Activated T-cell treated with anti-CD3 and anti-CD28 coated beads, Interleukin-2, amount 50 U/mL, for 4 hours (primary cell): ENCODE measurements at regions not wholly inside any gene's neighbourhood (a gene's known extent, or its start where the extent isn't known, plus 50 kb on each side); places are given as distances from the start of the nearest gene placed in this dataset.
A peak's percentile ranks its signal among the peaks of the same experiment; 100 is the strongest.

ENCODE experiments used
- ATAC-seq, 2 donors: fragments of 200-7000 bp; cut with Tn5 transposase; one replicate each; pipeline ENCODE4 v1.10.0; 2021
- DNase-seq: peaks from one replicate; pipeline ENCODE4 v3.0.0-alpha.2; 2020
- H3K27me3 Mint-ChIP-seq: one replicate; pipeline ENCODE4 v1.8.0; 2021; ENCODE audit warnings: low read depth, mixed read lengths
- H3K36me3 Mint-ChIP-seq: one replicate; pipeline ENCODE4 v1.8.0; 2022; ENCODE audit warnings: mixed read lengths; ENCODE audit not compliant: insufficient read depth
- H3K4me1 Mint-ChIP-seq: one replicate; pipeline ENCODE4 v1.8.0; 2021; ENCODE audit warnings: low read depth, mixed read lengths
- H3K4me3 Mint-ChIP-seq: one replicate; pipeline ENCODE4 v1.8.0; 2021; ENCODE audit warnings: mild to moderate bottlenecking, moderate library complexity, mixed read lengths
- H3K9me3 Mint-ChIP-seq: one replicate; pipeline ENCODE4 v1.8.0; 2021; ENCODE audit warnings: mixed read lengths

DNA sequence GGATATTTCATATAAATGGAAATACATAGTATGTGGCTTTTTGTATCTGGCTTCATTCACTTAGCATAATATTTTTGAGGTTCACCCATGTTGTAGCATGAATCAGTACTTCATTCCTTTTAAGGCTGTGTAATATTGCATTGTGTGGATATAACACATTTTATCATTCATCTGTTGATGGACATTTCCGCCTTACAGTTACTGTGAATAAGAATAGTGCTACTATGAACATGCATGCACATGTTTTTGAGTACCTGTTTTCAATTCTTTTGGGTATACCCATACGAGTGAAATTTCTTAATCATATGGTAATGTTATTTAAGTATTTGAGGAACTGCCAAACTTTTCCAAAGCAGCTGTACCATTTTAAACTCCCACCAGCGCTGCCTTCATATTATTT is 539.6 kb upstream of the DIPK2B start:
- no peak overlapping the region for H3K4me3 Mint-ChIP-seq
- peaks cover 2% of the 10 kb centered on the region for H3K4me1 Mint-ChIP-seq
- DNase-seq (no peak), ATAC-seq (no peak)
- H3K9me3 Mint-ChIP-seq = no peaks in the 10 kb centered on the region
- H3K27me3 Mint-ChIP-seq = no peaks in the 10 kb centered on the region
- peaks cover 5% of the 10 kb centered on the region for H3K36me3 Mint-ChIP-seq

DNA sequence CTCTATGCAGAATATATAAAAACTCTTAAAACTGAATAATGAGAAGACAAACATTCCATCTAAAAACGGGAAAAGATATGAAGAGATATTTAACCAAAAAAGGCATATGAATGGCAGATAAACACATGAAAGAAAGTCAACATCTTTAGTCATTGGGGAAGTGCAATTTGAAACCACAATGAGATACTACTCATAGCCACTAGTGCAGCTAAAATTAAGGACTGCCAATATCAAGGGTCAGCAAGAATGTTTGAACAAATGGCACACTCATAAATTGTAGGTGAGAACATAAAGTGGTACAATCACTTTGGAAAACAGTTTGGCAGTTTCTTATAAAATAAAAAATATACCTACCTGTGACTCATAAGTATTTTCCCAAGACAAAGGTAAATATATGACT is 534.9 kb upstream of the DIPK2B start:
- DNase-seq (no peak), ATAC-seq (no peak)
- no peak overlapping the region for H3K4me3 Mint-ChIP-seq
- H3K9me3 Mint-ChIP-seq = no peaks in the 10 kb centered on the region
- H3K27me3 Mint-ChIP-seq = no peaks in the 10 kb centered on the region
- H3K36me3 Mint-ChIP-seq = no peaks in the 10 kb centered on the region
- H3K4me1 Mint-ChIP-seq = no peaks in the 10 kb centered on the region

DNA sequence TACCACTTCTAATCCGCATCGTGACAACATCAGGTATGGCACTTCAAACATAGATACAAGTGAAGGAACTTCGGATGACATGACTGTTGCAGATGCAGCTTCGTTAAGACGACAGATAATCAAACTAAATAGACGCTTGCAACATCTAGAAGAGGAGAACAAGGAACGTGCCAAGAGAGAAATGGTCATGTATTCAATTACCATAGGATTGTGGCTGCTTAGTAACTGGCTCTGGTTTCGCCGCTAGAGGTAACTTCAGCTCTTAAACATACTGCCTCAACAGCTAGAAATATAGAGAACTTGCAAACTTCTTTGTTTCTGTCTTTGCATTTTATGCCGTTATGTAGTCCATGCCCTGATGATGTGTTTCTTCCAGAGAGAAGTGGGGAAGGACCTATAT is 530.8 kb upstream of the DIPK2B start:
- DNase-seq (no peak), ATAC-seq (no peak)
- no peaks in the 10 kb centered on the region for H3K27me3 Mint-ChIP-seq
- H3K4me3 Mint-ChIP-seq = no peak overlapping the region
- H3K9me3 Mint-ChIP-seq = no peaks in the 10 kb centered on the region
- H3K36me3 Mint-ChIP-seq = no peaks in the 10 kb centered on the region
- H3K4me1 Mint-ChIP-seq = no peaks in the 10 kb centered on the region

DNA sequence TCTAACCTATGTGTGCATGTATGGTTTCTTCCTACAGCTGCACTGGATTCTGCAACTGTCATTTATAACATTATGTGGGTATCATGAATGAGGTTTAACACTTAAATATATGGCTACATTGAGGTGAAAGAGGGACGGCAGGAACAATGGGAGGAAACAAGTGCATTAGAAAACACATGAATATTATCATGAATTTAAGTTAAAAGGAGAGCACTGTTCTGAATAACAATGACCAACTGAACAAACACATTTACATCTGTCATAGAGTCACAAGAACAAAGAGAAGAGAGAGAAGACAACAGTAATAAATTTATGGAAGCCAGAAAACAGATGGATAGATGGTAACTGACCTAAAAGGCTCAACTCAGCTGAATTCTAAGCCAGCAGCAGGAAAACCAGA is 527.1 kb upstream of the DIPK2B start:
- H3K9me3 Mint-ChIP-seq = no peaks in the 10 kb centered on the region
- ATAC-seq (no peak), DNase-seq (no peak)
- no peaks in the 10 kb centered on the region for H3K27me3 Mint-ChIP-seq
- no peak overlapping the region for H3K4me3 Mint-ChIP-seq
- no peaks in the 10 kb centered on the region for H3K4me1 Mint-ChIP-seq
- H3K36me3 Mint-ChIP-seq = no peaks in the 10 kb centered on the region

DNA sequence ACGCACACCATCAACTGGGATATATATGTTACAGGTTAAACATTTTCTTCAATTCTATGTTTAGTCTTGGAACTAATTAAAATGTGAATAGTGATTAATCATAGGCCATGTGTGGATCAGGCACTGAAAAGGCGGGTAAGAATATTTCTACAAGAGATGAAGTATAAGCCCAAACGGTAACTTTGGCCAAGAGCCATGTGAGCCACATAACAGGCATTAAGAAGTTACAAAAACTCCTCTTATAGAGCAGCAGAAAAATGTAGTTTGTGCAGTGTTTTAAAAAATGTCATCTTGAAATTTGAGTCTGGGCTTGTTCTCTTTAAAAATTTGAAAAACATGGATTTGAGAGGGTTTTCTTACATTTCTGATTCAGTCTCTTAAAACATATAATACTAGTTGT is 521.8 kb upstream of the DIPK2B start:
- Mint-ChIP-seq H3K4me1 (peaks cover 10% of the 10 kb centered on the region), H3K4me3 (no peak overlapping the region), H3K27me3 (no peaks in the 10 kb centered on the region), H3K36me3 (no peaks in the 10 kb centered on the region), H3K9me3 (no peaks in the 10 kb centered on the region)
- no peak for DNase-seq
- ATAC-seq = no peak

DNA sequence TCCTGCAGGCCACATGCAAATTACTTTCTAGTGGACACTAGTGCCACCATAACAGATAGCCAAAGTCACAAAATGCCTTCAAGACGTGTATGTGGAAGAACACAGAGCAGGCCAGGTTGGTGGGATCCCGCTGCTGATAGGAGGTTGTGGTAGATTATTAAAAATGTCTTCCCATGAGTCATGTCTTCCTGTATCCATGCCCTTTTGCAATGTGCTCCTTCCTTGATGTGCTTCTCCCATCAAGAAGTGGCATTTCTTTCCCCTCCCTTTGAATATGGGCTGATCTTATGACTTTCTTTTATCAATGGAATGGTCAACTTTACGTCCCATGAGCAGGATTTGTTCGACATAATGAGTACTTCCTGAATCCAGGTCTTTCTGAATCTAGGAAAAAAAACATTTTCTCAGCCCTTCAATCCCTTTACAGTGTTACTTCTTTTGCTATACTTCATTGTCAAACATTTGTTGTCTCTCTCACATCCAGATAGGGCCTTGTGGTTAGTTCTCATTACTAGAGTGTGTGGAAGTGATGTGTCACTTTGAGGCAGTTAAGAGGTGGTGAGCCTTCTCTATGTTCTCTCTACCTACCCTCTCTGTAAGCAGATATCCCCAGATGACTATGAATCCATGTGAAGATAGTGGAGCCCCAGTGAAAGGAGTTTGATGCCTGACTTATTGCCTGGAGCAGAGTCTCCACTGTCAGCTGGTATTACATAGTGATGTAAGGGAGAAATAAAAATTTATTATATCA is 519.2 kb upstream of the DIPK2B start:
- H3K4me1 Mint-ChIP-seq = peaks cover 25% of the 10 kb centered on the region
- H3K4me3 Mint-ChIP-seq = no peak overlapping the region
- no peaks in the 10 kb centered on the region for H3K9me3 Mint-ChIP-seq
- ATAC-seq (peak; percentile 92 to 99), DNase-seq (no peak)
- H3K36me3 Mint-ChIP-seq = no peaks in the 10 kb centered on the region
- no peaks in the 10 kb centered on the region for H3K27me3 Mint-ChIP-seq

DNA sequence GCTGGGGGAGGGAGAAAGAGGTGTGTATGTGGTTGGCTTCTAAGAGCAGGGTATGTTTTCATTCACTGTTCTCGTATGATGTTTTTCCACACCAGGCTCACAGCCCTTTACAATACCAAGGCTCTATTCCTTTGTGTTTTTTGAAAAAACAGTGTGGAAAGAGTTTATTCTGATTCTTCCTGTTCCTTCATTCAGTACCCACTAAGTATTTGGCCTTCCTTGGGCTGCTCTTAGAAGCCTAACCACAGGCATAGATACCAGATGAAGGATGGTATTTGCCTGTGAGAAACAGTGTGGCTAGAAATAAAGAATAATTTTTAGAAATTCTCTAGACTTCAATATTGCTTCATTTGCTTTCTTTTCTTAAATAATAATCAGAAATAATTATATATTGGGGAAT is 518.0 kb upstream of the DIPK2B start:
- H3K4me3 Mint-ChIP-seq = no peak overlapping the region
- ATAC-seq = no peak
- no peak for DNase-seq
- H3K27me3 Mint-ChIP-seq = no peaks in the 10 kb centered on the region
- H3K9me3 Mint-ChIP-seq = no peaks in the 10 kb centered on the region
- peaks cover 35% of the 10 kb centered on the region for H3K4me1 Mint-ChIP-seq
- no peaks in the 10 kb centered on the region for H3K36me3 Mint-ChIP-seq

- Mint-ChIP-seq H3K36me3 (no peaks in the 10 kb centered on the region), H3K27me3 (no peaks in the 10 kb centered on the region), H3K9me3 (no peaks in the 10 kb centered on the region), H3K4me3 (no peak overlapping the region), H3K4me1 (peaks cover 40% of the 10 kb centered on the region)
- DNase-seq (no peak), ATAC-seq (no peak)
These were observed 516.1 kb upstream of the DIPK2B start for GRCh38 chrX:45716750-45717149.

DNA sequence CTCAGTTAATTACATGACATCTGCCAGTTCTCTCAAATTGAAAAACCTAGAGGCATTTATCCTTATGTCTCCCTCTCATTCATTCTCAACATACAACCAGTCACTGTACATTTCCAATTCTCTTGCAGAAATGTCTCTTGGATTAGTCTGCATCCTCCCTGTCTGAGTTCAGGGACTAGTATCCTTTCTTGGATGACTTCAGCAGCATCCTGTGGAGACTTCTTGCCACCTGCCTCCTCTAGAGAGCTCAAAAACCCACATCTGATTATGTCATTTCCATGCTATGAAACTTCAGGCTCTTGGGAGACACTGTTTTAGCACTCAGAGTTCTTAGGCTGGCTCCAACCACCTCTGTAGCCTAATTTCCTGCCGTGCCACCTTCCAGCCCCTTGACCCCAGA is 515.1 kb upstream of the DIPK2B start:
- H3K4me3 Mint-ChIP-seq = peak overlapping the region; percentile 5
- no peaks in the 10 kb centered on the region for H3K36me3 Mint-ChIP-seq
- H3K4me1 Mint-ChIP-seq = peaks cover 50% of the 10 kb centered on the region
- no peak for DNase-seq
- H3K27me3 Mint-ChIP-seq = no peaks in the 10 kb centered on the region
- H3K9me3 Mint-ChIP-seq = no peaks in the 10 kb centered on the region
- ATAC-seq = no peak

DNA sequence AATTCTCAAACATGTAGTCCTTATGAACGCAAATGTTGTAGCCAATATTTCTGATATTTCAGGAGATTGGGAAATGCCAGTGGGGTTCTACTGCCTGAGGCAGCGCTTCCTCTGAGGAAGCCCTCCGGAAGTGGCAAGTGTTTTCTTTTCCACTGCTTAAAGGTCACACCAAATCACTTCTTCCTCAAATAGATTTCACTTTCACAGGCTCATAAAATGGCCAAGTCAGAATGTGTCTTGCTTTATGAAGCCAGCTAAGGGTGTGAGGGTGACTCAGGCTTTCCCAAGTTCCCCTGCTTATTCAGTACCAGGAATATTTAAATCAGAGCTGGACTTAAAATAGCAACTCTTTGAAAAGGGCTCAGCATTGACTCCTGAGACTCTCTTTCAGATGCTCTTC is 514.2 kb upstream of the DIPK2B start:
- H3K27me3 Mint-ChIP-seq = no peaks in the 10 kb centered on the region
- peaks cover 53% of the 10 kb centered on the region for H3K4me1 Mint-ChIP-seq
- DNase-seq (peak; percentile 4), ATAC-seq (no peak)
- no peaks in the 10 kb centered on the region for H3K9me3 Mint-ChIP-seq
- no peak overlapping the region for H3K4me3 Mint-ChIP-seq
- H3K36me3 Mint-ChIP-seq = no peaks in the 10 kb centered on the region

DNA sequence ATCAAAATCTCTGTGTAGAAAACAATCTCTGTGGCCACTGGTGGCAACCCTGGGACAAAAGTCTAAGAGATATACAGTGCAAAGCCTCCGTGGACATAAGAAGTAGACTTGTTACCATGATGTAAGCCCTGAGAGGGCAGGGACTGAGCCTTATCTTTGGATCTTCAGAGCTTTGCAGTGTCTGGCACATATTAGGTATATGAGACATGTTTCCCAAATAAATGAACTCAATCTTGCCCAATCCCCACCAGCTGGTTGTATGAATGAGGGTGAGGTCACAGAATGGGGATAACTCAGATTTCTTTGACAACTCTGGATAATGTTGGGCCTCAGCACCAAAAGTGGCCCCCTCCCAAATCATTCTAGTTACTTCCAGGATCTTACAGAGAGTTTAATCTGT is 511.4 kb upstream of the DIPK2B start:
- no peak for DNase-seq

DNA sequence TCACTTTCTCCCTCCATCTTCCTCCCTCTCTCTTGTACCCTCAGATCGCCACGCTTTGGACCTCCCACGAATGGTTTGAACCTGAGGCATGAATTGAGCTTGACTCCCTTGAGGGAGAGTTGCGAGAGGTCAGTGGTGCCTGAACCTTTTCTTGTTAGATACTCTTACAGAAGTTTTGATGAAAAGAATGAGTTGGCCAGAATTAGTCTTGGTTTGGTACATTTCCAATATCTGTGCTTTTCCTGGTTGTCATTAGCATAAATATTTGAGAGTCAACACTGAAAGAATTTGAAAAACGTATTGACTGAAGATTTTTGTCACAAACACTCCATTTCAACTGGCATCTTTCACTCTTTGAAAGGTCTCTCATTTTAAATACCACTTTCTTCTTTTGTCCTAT is 510.6 kb upstream of the DIPK2B start:
- ATAC-seq = no peak
- no peaks in the 10 kb centered on the region for H3K27me3 Mint-ChIP-seq
- H3K4me1 Mint-ChIP-seq = peaks cover 57% of the 10 kb centered on the region
- no peaks in the 10 kb centered on the region for H3K9me3 Mint-ChIP-seq
- H3K36me3 Mint-ChIP-seq = no peaks in the 10 kb centered on the region
- no peak for DNase-seq
- peak overlapping the region; percentile 62 for H3K4me3 Mint-ChIP-seq

More for the DNA sequence above, 511.4 kb upstream of the DIPK2B start:
- Mint-ChIP-seq H3K4me1 (peaks cover 59% of the 10 kb centered on the region), H3K36me3 (no peaks in the 10 kb centered on the region), H3K9me3 (no peaks in the 10 kb centered on the region), H3K27me3 (no peaks in the 10 kb centered on the region), H3K4me3 (no peak overlapping the region)
- no peak for ATAC-seq

DNA sequence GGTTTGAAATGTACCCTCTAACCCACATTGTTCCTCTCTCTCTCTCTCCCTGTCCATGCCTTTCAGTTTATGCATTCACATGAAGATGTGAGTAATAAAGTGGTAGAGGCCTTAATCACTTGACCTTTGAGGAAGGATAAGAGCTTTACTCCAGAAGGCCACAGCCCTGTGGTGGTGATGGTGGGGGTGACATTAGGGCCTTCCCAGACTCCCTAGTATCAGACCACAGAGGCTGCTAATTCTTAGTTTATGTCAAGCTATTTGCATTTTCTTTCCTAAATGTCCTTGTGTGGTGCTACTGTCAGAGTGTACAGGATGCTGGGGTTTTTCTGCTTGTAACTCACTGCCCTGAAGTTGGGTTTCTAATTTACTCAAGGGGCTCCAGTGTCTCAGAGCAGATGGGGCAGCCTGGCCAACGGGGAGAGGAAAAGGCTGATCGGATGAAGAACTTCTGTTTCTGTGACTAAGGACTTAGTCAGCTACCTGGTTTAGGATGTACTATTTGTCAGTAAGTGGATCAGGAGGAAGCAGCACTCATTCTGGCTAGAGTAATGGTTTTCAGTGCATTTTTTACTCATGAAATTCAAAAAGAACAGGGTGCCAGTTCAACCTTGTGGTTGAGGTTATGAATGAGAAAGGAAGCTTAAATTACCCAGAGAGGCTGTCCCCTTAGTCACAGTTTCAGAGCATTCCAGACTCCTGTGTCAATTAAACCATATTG is 509.6 kb upstream of the DIPK2B start:
- Mint-ChIP-seq H3K9me3 (no peaks in the 10 kb centered on the region), H3K4me3 (peak overlapping the region; percentile 62), H3K27me3 (no peaks in the 10 kb centered on the region), H3K36me3 (no peaks in the 10 kb centered on the region), H3K4me1 (peaks cover 47% of the 10 kb centered on the region)
- ATAC-seq = peak; percentile 88 to 91
- DNase-seq = peak; percentile 10

DNA sequence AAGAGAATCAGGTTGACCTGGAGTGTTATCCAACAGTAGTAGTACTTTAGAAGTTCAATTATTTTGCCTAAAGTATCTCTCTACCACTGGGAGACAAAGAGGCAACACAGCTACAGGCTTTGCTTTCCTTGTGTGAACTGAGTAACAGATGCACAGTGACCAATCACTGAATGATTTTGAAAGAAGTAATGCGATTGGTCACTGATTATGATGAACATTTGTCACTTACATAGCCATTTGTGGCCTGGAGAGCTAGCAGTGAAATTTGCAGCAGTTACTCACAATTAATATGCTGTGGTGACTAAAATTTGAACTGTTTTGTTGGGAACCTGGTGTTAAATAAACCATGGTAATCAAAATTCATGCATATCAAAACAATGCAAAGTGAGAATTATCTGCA is 508.7 kb upstream of the DIPK2B start:
- Mint-ChIP-seq H3K4me3 (no peak overlapping the region), H3K36me3 (no peaks in the 10 kb centered on the region), H3K27me3 (no peaks in the 10 kb centered on the region), H3K4me1 (peaks cover 40% of the 10 kb centered on the region), H3K9me3 (no peaks in the 10 kb centered on the region)
- ATAC-seq (no peak), DNase-seq (no peak)

DNA sequence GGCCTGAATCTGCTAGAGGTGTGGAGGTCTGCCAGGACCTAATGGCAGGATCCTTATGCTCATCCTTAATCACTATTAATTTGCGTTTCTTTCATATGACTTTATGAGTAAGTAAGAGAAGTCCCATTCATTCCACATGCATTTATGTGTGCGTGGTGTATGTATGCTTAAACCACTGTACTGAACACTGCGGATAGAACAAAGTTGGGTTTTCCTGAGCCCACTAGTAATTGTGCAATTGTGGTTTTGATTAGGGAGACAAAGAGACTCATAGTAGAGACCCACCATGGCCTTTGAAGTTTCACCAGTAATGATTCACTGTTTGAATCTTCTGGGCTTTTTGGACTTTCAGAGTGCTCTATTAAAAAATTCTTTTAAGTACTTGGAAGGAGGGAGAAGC is 498.5 kb upstream of the DIPK2B start:
- no peaks in the 10 kb centered on the region for H3K9me3 Mint-ChIP-seq
- no peaks in the 10 kb centered on the region for H3K27me3 Mint-ChIP-seq
- no peak for DNase-seq
- peak; percentile 51 to 72 for ATAC-seq
- H3K4me1 Mint-ChIP-seq = peaks cover 5% of the 10 kb centered on the region
- H3K36me3 Mint-ChIP-seq = no peaks in the 10 kb centered on the region
- H3K4me3 Mint-ChIP-seq = no peak overlapping the region
